BLaER1 treated with 17β-estradiol and CSF1 and Interleukin-3, amounts not matched to agents 10 nM and 100 nM (cell line): ENCODE measurements at regions not wholly inside any gene's neighbourhood (a gene's known extent, or its start where the extent isn't known, plus 50 kb on each side); places are given as distances from the start of the nearest gene placed in this dataset.

Experiments used
- H3K27ac ChIP-seq, 11 experiments: shearing (Covaris generic); formaldehyde crosslinking; 2 replicates each; pipeline ENCODE4 v1.8.1; 2022
- H3K27me3 ChIP-seq, 11 experiments: shearing (Covaris generic); formaldehyde crosslinking; 2 replicates each; pipeline ENCODE4 v1.8.1; 2022
- H3K36me3 ChIP-seq, 11 experiments: shearing (Covaris generic); formaldehyde crosslinking; 2 replicates each; pipeline ENCODE4 v1.8.1; 2022
- H3K4me1 ChIP-seq, 10 experiments: shearing (Covaris generic); formaldehyde crosslinking; 2 replicates each; pipeline ENCODE4 v1.8.1; 2022
- H3K4me2 ChIP-seq, 11 experiments: shearing (Covaris generic); formaldehyde crosslinking; 2 replicates each; pipeline ENCODE4 v1.8.1; 2022
- H3K4me3 ChIP-seq, 10 experiments: shearing (Covaris generic); formaldehyde crosslinking; 2 replicates each; pipeline ENCODE4 v1.8.1; 2022
- H3K9ac ChIP-seq, 11 experiments: shearing (Covaris generic); formaldehyde crosslinking; 2 replicates each; pipeline ENCODE4 v1.8.1; 2022
- H3K9me3 ChIP-seq, 11 experiments: shearing (Covaris generic); formaldehyde crosslinking; replicated peaks in 1 of 11; 2 replicates each; pipeline ENCODE4 v1.8.1; 2022
- H4K20me1 ChIP-seq, 11 experiments: shearing (Covaris generic); formaldehyde crosslinking; 2 replicates each; pipeline ENCODE4 v1.8.1; 2022
- Cebpa-rat ChIP-seq, 11 experiments: shearing (Covaris generic); IDR thresholded peaks; 2 replicates each; pipeline ENCODE4 v1.8.1; 2022

GRCh38 chr6:23370051-23370450 lies 756.0 kb upstream of the NRSN1 start:
- Histone ChIP-seq H3K9me3 (peaks cover 0 to 2% (median 0%) of the 10 kb centered on the region in 11 experiments; a peak in 2 of 22 replicates), H3K4me2 (no peak overlapping the region), H3K27ac (no peak overlapping the region), H3K36me3 (no peaks in the 10 kb centered on the region), H3K9ac (no peak overlapping the region), H3K4me3 (no peak overlapping the region), H4K20me1 (no peaks in the 10 kb centered on the region), H3K4me1 (no peaks in the 10 kb centered on the region), H3K27me3 (no peaks in the 10 kb centered on the region)
- no peak for TF ChIP-seq Cebpa-rat (IDR thresholded peaks at IDR 0.05)

GRCh38 chr6:23371132-23371915 lies 754.7 kb upstream of the NRSN1 start:
- Histone ChIP-seq H3K4me2 (no peak overlapping the region), H3K36me3 (no peaks in the 10 kb centered on the region), H3K27me3 (no peaks in the 10 kb centered on the region), H3K4me3 (no peak overlapping the region), H4K20me1 (no peaks in the 10 kb centered on the region), H3K4me1 (no peaks in the 10 kb centered on the region), H3K9me3 (no peaks in the 10 kb centered on the region), H3K27ac (no peak overlapping the region), H3K9ac (no peak overlapping the region)
- no peak for TF ChIP-seq Cebpa-rat (IDR thresholded peaks at IDR 0.05)

- no peak overlapping the region for H3K27ac ChIP-seq
- H3K9ac ChIP-seq, result no peak overlapping the region
- no peaks in the 10 kb centered on the region for H3K4me1 ChIP-seq
- H3K9me3 ChIP-seq, result peaks cover 0 to 11% (median 0%) of the 10 kb centered on the region in 11 experiments; a peak in 4 of 22 replicates
- H3K36me3 ChIP-seq, result no peaks in the 10 kb centered on the region
- no peaks in the 10 kb centered on the region for H4K20me1 ChIP-seq
- no peaks in the 10 kb centered on the region for H3K27me3 ChIP-seq
- H3K4me2 ChIP-seq, result no peak overlapping the region
- no peak for TF ChIP-seq Cebpa-rat (IDR thresholded peaks at IDR 0.05)
- H3K4me3 ChIP-seq, result no peak overlapping the region
These were observed 748.2 kb upstream of the NRSN1 start for GRCh38 chr6:23377830-23378229.

DNA sequence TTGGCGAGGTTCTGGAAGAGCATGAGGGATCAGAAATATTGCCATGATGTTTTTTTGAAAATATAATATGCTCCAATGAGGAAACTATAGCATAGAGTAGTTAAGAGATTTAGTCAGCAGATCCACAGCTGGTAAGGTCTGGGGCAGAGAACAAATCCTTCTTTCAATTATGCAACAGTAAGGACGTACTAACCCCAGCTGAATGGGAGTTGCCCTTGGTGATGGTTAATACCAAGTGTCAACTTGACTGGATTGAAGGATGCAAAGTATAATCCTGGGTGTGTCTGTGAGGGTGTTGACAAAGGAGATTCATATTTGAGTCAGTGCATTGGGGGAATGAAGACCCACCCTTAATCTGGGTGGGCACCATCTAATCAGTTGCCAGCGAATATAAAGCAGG lies 745.5 kb upstream of the NRSN1 start:
- H3K9ac ChIP-seq, result no peak overlapping the region
- no peaks in the 10 kb centered on the region for H3K27me3 ChIP-seq
- no peak overlapping the region for H3K27ac ChIP-seq

DNA sequence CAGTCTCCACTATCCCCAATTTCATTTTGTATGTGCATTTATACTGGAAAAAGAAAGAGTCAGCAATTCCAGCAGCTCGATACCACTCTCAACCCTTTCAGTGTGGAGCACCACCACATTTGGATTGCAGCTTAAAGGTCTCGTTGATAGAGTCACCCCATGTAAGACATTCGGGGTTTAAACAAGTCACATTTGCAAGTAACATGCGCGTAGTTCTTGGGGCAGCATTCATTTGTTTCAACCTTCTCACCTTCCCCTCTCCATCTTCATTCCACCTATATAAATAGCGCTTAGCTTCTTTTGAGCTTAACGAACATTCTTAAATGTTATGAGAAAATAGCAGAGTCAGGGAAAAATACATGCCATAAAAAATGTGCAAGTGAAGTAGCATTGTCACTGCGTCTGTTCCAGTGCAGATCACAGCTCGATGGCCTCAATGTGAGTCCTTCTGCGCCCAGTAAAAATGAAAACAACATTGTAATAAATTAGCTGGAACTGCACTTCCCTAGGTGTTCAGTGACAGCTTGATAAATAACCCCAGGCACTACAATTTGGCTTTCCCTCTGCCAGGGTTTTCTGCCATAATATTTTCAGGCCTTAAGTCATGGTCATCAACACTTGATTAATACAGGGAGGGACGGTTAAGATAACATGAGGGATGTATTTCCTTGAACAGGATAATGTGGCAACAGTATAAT lies 737.8 kb upstream of the NRSN1 start:
- no peak overlapping the region for H3K4me3 ChIP-seq
- H3K36me3 ChIP-seq, result no peaks in the 10 kb centered on the region
- no peaks in the 10 kb centered on the region for H3K4me1 ChIP-seq
- H3K9me3 ChIP-seq, result no peaks in the 10 kb centered on the region
- H3K9ac ChIP-seq, result no peak overlapping the region
- TF ChIP-seq Cebpa-rat (IDR thresholded peaks at IDR 0.05), result no peak
- no peaks in the 10 kb centered on the region for H3K27me3 ChIP-seq
- no peak overlapping the region for H3K4me2 ChIP-seq
- no peaks in the 10 kb centered on the region for H4K20me1 ChIP-seq
- no peak overlapping the region for H3K27ac ChIP-seq

More for the DNA sequence above, 745.5 kb upstream of the NRSN1 start:
- no peaks in the 10 kb centered on the region for H4K20me1 ChIP-seq
- no peak overlapping the region for H3K4me2 ChIP-seq
- peaks cover 0 to 11% (median 0%) of the 10 kb centered on the region in 11 experiments; a peak in 4 of 22 replicates for H3K9me3 ChIP-seq
- no peak for TF ChIP-seq Cebpa-rat (IDR thresholded peaks at IDR 0.05)
- no peaks in the 10 kb centered on the region for H3K4me1 ChIP-seq
- no peaks in the 10 kb centered on the region for H3K36me3 ChIP-seq
- no peak overlapping the region for H3K4me3 ChIP-seq

DNA sequence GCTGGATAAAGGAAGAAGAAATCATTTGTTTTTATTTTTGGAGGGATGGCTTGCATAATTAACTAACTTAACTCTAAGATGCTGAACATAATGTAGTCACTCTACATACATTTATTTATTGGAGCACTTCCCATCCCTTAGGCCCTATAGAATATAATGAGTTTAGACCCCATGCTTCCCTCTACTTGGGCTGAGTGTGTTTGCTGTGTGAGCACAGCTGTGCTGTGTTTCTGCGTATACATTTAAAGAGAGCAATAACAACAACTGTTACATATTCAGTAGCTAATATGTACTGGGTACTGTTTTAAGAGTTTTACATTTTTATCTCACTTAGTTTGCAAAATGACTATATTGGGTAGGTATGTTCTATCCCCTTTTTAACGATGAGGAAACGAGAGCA lies 736.6 kb upstream of the NRSN1 start:
- Histone ChIP-seq H4K20me1 (no peaks in the 10 kb centered on the region), H3K27me3 (no peaks in the 10 kb centered on the region), H3K4me2 (no peak overlapping the region), H3K4me3 (no peak overlapping the region), H3K9me3 (no peaks in the 10 kb centered on the region), H3K36me3 (no peaks in the 10 kb centered on the region), H3K27ac (no peak overlapping the region), H3K4me1 (no peaks in the 10 kb centered on the region), H3K9ac (no peak overlapping the region)
- TF ChIP-seq Cebpa-rat (IDR thresholded peaks at IDR 0.05), result no peak

- Histone ChIP-seq H3K9ac (no peak overlapping the region), H3K4me3 (no peak overlapping the region), H3K27ac (no peak overlapping the region), H3K4me1 (no peaks in the 10 kb centered on the region), H4K20me1 (no peaks in the 10 kb centered on the region), H3K36me3 (no peaks in the 10 kb centered on the region), H3K9me3 (no peaks in the 10 kb centered on the region), H3K4me2 (no peak overlapping the region), H3K27me3 (no peaks in the 10 kb centered on the region)
- no peak for TF ChIP-seq Cebpa-rat (IDR thresholded peaks at IDR 0.05)
These were observed 735.8 kb upstream of the NRSN1 start for GRCh38 chr6:23390221-23390620.

DNA sequence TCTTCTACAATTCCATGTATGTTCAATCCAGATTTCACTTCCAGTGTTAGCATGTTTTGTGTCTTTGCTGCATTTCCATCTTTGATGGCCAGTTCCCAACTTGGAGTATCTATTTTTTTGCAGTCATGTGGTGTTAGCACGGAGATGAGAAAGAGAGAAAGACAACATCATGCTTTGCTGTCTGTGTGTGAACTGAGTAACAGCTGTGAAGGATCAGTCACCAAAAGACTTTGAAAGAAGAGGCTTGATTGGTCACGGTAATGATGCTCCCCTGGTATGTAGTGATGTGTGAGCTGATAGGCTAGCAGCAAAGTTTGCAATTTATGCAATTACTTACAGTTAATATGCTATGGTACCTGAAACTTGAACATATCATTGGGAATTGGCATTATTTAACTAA lies 731.3 kb upstream of the NRSN1 start:
- no peak overlapping the region for H3K9ac ChIP-seq
- no peaks in the 10 kb centered on the region for H3K4me1 ChIP-seq
- H3K27ac ChIP-seq, result no peak overlapping the region
- no peaks in the 10 kb centered on the region for H4K20me1 ChIP-seq
- no peaks in the 10 kb centered on the region for H3K9me3 ChIP-seq
- H3K4me2 ChIP-seq, result no peak overlapping the region
- no peak overlapping the region for H3K4me3 ChIP-seq
- no peak for TF ChIP-seq Cebpa-rat (IDR thresholded peaks at IDR 0.05)
- no peaks in the 10 kb centered on the region for H3K36me3 ChIP-seq
- H3K27me3 ChIP-seq, result no peaks in the 10 kb centered on the region

DNA sequence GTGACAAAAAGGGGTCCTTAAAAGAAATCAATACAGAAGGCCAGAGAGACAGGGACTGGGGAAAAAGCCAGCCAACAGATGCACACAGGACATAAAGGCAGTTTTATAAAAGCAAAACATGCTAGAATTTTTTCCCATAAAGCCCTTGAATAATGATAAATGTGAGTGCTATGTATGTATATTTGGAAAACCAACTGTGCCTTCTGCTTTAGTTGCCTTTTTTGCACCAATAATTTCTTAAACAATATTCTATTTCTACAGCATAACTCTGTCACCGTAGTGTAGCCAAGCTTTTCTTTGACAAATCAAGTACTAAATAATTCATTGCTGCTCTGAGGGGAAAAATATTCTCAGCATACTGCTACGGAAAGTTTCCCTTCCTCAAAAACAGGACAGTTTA lies 730.6 kb upstream of the NRSN1 start:
- TF ChIP-seq Cebpa-rat (IDR thresholded peaks at IDR 0.05), result no peak
- H3K27me3 ChIP-seq, result no peaks in the 10 kb centered on the region
- H3K4me2 ChIP-seq, result no peak overlapping the region

GRCh38 chr6:23396949-23397348 lies 729.1 kb upstream of the NRSN1 start:
- H3K9me3 ChIP-seq, result no peaks in the 10 kb centered on the region
- no peaks in the 10 kb centered on the region for H3K27me3 ChIP-seq
- H3K36me3 ChIP-seq, result no peaks in the 10 kb centered on the region
- no peak for TF ChIP-seq Cebpa-rat (IDR thresholded peaks at IDR 0.05)
- H3K4me2 ChIP-seq, result no peak overlapping the region
- no peak overlapping the region for H3K4me3 ChIP-seq
- H3K4me1 ChIP-seq, result no peaks in the 10 kb centered on the region
- H4K20me1 ChIP-seq, result no peaks in the 10 kb centered on the region
- H3K27ac ChIP-seq, result no peak overlapping the region
- no peak overlapping the region for H3K9ac ChIP-seq

More for the DNA sequence above, 730.6 kb upstream of the NRSN1 start:
- no peaks in the 10 kb centered on the region for H4K20me1 ChIP-seq
- H3K4me1 ChIP-seq, result no peaks in the 10 kb centered on the region
- H3K36me3 ChIP-seq, result no peaks in the 10 kb centered on the region
- no peak overlapping the region for H3K4me3 ChIP-seq
- H3K9ac ChIP-seq, result no peak overlapping the region
- H3K9me3 ChIP-seq, result no peaks in the 10 kb centered on the region
- H3K27ac ChIP-seq, result no peak overlapping the region
